H9 (cell line): ENCODE measurements at regions not wholly inside any gene's neighbourhood (a gene's known extent, or its start where the extent isn't known, plus 50 kb on each side); places are given as distances from the start of the nearest gene placed in this dataset.
A peak's percentile ranks its signal among the peaks of the same experiment; 100 is the strongest.

Experiments used
- DNase-seq: peaks from one replicate; pipeline ENCODE4 v3.0.0-alpha.2; 2017
- H2AFZ ChIP-seq: one replicate; pipeline ENCODE4 v1.6.1; 2013; ENCODE audit warnings: mild to moderate bottlenecking, low read length, control low read depth, moderate library complexity
- H2AK5ac ChIP-seq: 2 replicates; pipeline ENCODE4 v1.6.1; 2013; ENCODE audit warnings: low read length, control low read depth, mixed read lengths; ENCODE audit not compliant: insufficient read length
- H2BK120ac ChIP-seq: one replicate; pipeline ENCODE4 v1.6.1; 2013; ENCODE audit warnings: low read depth, mild to moderate bottlenecking, low read length, control low read depth, inconsistent platforms; ENCODE audit not compliant: poor library complexity, severe bottlenecking
- H2BK12ac ChIP-seq: 2 replicates; pipeline ENCODE4 v1.6.1; 2013; ENCODE audit warnings: low read length, control low read depth, mixed read lengths, low read depth; ENCODE audit not compliant: insufficient read length
- H2BK15ac ChIP-seq: 2 replicates; pipeline ENCODE4 v1.6.1; 2013; ENCODE audit warnings: low read depth, low read length, control low read depth
- H2BK20ac ChIP-seq: one replicate; pipeline ENCODE4 v1.6.1; 2013; ENCODE audit warnings: low read depth, mild to moderate bottlenecking, low read length, control low read depth, inconsistent platforms; ENCODE audit not compliant: poor library complexity, severe bottlenecking
- H2BK5ac ChIP-seq: 2 replicates; pipeline ENCODE4 v1.6.1; 2013; ENCODE audit warnings: low read length, control low read depth, mixed read lengths; ENCODE audit not compliant: insufficient read length
- H3K14ac ChIP-seq: 2 replicates; pipeline ENCODE4 v1.6.1; 2013; ENCODE audit warnings: low read length, control low read depth; ENCODE audit not compliant: insufficient read depth
- H3K18ac ChIP-seq: 2 replicates; pipeline ENCODE4 v1.6.1; 2013; ENCODE audit warnings: low read depth, mild to moderate bottlenecking, mixed read lengths, low read length, control low read depth; ENCODE audit not compliant: insufficient read length
- H3K23ac ChIP-seq: 2 replicates; pipeline ENCODE4 v1.6.1; 2013; ENCODE audit warnings: low read length, control low read depth, mixed read lengths, low read depth; ENCODE audit not compliant: insufficient read length
- H3K23me2 ChIP-seq: 2 replicates; pipeline ENCODE4 v1.6.1; 2013; ENCODE audit warnings: low read depth, mild to moderate bottlenecking, mixed read lengths, low read length, control low read depth; ENCODE audit not compliant: insufficient read length, poor library complexity, severe bottlenecking
- H3K27ac ChIP-seq: 2 replicates; pipeline ENCODE4 v1.5.1; 2013; ENCODE audit warnings: low read length, control low read depth, mixed read lengths, low read depth; ENCODE audit not compliant: insufficient read length
- H3K27me3 ChIP-seq: 2 replicates; pipeline ENCODE4 v1.6.1; 2013; ENCODE audit warnings: low read length, control low read depth, inconsistent platforms; ENCODE audit not compliant: insufficient read depth
- H3K4ac ChIP-seq: 2 replicates; pipeline ENCODE4 v1.6.1; 2013; ENCODE audit warnings: low read depth, mild to moderate bottlenecking, control low read depth, inconsistent platforms, low read length, moderate library complexity
- H3K4me1 ChIP-seq: 2 replicates; pipeline ENCODE4 v1.6.1; 2013; ENCODE audit warnings: low read length, control low read depth, inconsistent platforms; ENCODE audit not compliant: insufficient read depth
- H3K4me2 ChIP-seq: 2 replicates; pipeline ENCODE4 v1.6.1; 2013; ENCODE audit warnings: low read length, control low read depth, mixed read lengths; ENCODE audit not compliant: insufficient read length, insufficient read depth
- H3K56ac ChIP-seq: 2 replicates; pipeline ENCODE4 v1.6.1; 2013; ENCODE audit warnings: low read depth, mild to moderate bottlenecking, mixed read lengths, low read length, control low read depth; ENCODE audit not compliant: insufficient read length
- H3K79me1 ChIP-seq: 2 replicates; pipeline ENCODE4 v1.6.1; 2013; ENCODE audit warnings: low read depth, mild to moderate bottlenecking, moderate library complexity, low read length, control low read depth, inconsistent platforms; ENCODE audit not compliant: insufficient read depth, poor library complexity, severe bottlenecking
- H3K79me2 ChIP-seq: 2 replicates; pipeline ENCODE4 v1.6.1; 2013; ENCODE audit warnings: low read length, control low read depth, inconsistent platforms; ENCODE audit not compliant: insufficient read depth
- H3K9ac ChIP-seq: 2 replicates; pipeline ENCODE4 v1.6.1; 2013; ENCODE audit warnings: low read length, control low read depth, mixed read lengths; ENCODE audit not compliant: insufficient read length; ENCODE audit errors: extremely low read depth
- H3K9me3 ChIP-seq: one replicate; pipeline ENCODE4 v1.6.1; 2013; ENCODE audit warnings: low read depth, low read length, inconsistent platforms; ENCODE audit not compliant: control insufficient read depth
- H3T11ph ChIP-seq: one replicate; pipeline ENCODE4 v1.6.1; 2013; ENCODE audit warnings: mild to moderate bottlenecking, low read length, control low read depth, inconsistent platforms
- H4K20me1 ChIP-seq: one replicate; pipeline ENCODE4 v1.6.1; 2013; ENCODE audit not compliant: control insufficient read depth, insufficient read length, insufficient read depth
- H4K5ac ChIP-seq: 2 replicates; pipeline ENCODE4 v1.6.1; 2013; ENCODE audit warnings: low read depth, mild to moderate bottlenecking, mixed read lengths, low read length, control low read depth; ENCODE audit not compliant: insufficient read length
- H4K8ac ChIP-seq: replicated peaks from 2 replicates; pipeline ENCODE4 v1.6.1; 2013; ENCODE audit warnings: low read length, control low read depth, mixed read lengths, low read depth; ENCODE audit not compliant: insufficient read length
- H4K91ac ChIP-seq: 2 replicates; pipeline ENCODE4 v1.6.1; 2013; ENCODE audit warnings: low read depth, mild to moderate bottlenecking, moderate library complexity, mixed read lengths, low read length, control low read depth; ENCODE audit not compliant: insufficient read length
- H3K27ac Mint-ChIP-seq, 3 experiments: 2 replicates in 2 of 3; 3 replicates in 1 of 3; pipeline ENCODE4 v1.8.0; 2020 to 2021; ENCODE audit warnings: mixed read lengths in 3 of 3, mild to moderate bottlenecking in 1 of 3, moderate library complexity in 1 of 3
- H3K27me3 Mint-ChIP-seq: 2 replicates; pipeline ENCODE4 v1.8.0; 2021; ENCODE audit warnings: low read depth, mild to moderate bottlenecking, moderate library complexity, mixed read lengths
- H3K36me3 Mint-ChIP-seq, 3 experiments: 2 replicates in 2 of 3; 3 replicates in 1 of 3; pipeline ENCODE4 v1.8.0; 2020 to 2021; ENCODE audit warnings: low read depth in 3 of 3, mixed read lengths in 3 of 3; ENCODE audit not compliant: insufficient read depth in 1 of 3
- H3K4me1 Mint-ChIP-seq, 2 experiments: 2 replicates each; pipeline ENCODE4 v1.8.0; 2020; ENCODE audit warnings: mixed read lengths in 2 of 2
- H3K4me3 Mint-ChIP-seq, 2 experiments: 2 replicates in 1 of 2; 3 replicates in 1 of 2; pipeline ENCODE4 v1.8.0; 2020 to 2021; ENCODE audit warnings: mild to moderate bottlenecking in 2 of 2, mixed read lengths in 2 of 2, moderate library complexity in 1 of 2
- H3K9me3 Mint-ChIP-seq, 2 experiments: 2 replicates in 1 of 2; 3 replicates in 1 of 2; pipeline ENCODE4 v1.8.0; 2020; ENCODE audit warnings: mild to moderate bottlenecking in 2 of 2, mixed read lengths in 2 of 2, moderate library complexity in 1 of 2
- WGBS: extraction: QIAGEN DNeasy Blood & Tissue Kit; methylation state at CpG from one replicate; pipeline ENCODE4 v1.1.7; 2013; ENCODE audit warnings: missing lambda C conversion rate, low lambda C conversion rate, mixed read lengths; ENCODE audit not compliant: insufficient read length; ENCODE audit errors: extremely low coverage; 5-methylcytosine and 5-hydroxymethylcytosine counted together
- TF ChIP-seq, protein P1 (sequence below): fragments of 200-600 bp; sonication (generic); conservative IDR thresholded peaks from 3 replicates; pipeline ENCODE4 v1.8.0; 2021; ENCODE audit warnings: antibody characterized with exemption, mild to moderate bottlenecking

DNA sequence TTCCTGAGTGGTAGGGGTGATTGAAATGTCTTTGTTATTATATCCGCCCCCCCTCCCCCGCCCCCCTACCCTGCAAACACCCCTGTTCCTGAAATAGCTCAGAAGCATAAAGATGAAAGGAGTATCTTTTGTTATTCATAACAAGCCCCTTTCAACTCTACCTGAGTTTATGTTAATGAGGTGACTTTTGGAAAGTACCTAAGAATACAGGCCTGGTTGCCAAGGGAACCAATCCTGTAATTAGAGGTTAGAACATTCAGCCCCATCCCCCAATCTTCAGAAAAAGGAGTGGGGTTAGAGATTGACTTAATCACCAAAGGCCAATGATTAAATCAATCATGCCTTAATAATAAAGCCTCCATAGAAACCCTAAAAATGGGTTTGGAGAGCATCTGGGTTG is 979.2 kb upstream of the GJE1 start:
- Histone ChIP-seq H3K79me1 (no peaks in the 10 kb centered on the region), H2AK5ac (no peak overlapping the region), H3K18ac (peak overlapping the region; percentile 92), H3K9me3 (no peaks in the 10 kb centered on the region), H3K79me2 (no peaks in the 10 kb centered on the region), H3K23me2 (no peaks in the 10 kb centered on the region), H3K23ac (no peak overlapping the region), H2BK20ac (peak overlapping the region; percentile 50), H4K8ac (no peak overlapping the region), H2BK12ac (no peak overlapping the region), H2BK15ac (no peak overlapping the region), H3K27me3 (no peaks in the 10 kb centered on the region), H4K20me1 (no peaks in the 10 kb centered on the region), H3K4ac (peak overlapping the region; percentile 73; the same call in 1 of the 2 replicates), H3K14ac (peak overlapping the region; percentile 39; the same call in 1 of the 2 replicates), H3K4me1 (peaks cover 5% of the 10 kb centered on the region), H4K5ac (no peak overlapping the region), H3K56ac (no peak overlapping the region), H4K91ac (no peak overlapping the region), H3K9ac (no peak overlapping the region), H2AFZ (no peak overlapping the region), H3T11ph (peak overlapping the region; percentile 100), H3K4me2 (no peak overlapping the region), H3K27ac (no peak overlapping the region), H2BK5ac (no peak overlapping the region), H2BK120ac (peak overlapping the region; percentile 75)
- TF ChIP-seq, protein P1, sequence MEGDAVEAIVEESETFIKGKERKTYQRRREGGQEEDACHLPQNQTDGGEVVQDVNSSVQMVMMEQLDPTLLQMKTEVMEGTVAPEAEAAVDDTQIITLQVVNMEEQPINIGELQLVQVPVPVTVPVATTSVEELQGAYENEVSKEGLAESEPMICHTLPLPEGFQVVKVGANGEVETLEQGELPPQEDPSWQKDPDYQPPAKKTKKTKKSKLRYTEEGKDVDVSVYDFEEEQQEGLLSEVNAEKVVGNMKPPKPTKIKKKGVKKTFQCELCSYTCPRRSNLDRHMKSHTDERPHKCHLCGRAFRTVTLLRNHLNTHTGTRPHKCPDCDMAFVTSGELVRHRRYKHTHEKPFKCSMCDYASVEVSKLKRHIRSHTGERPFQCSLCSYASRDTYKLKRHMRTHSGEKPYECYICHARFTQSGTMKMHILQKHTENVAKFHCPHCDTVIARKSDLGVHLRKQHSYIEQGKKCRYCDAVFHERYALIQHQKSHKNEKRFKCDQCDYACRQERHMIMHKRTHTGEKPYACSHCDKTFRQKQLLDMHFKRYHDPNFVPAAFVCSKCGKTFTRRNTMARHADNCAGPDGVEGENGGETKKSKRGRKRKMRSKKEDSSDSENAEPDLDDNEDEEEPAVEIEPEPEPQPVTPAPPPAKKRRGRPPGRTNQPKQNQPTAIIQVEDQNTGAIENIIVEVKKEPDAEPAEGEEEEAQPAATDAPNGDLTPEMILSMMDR, result no peak
- Mint-ChIP-seq H3K9me3 (peaks cover 35 to 45% of the 10 kb centered on the region in 2 experiments), H3K36me3 (peaks cover 36 to 53% (median 40%) of the 10 kb centered on the region in 3 experiments), H3K4me1 (peaks cover 19 to 23% of the 10 kb centered on the region in 2 experiments), H3K4me3 (no peak overlapping the region), H3K27ac (peak overlapping the region; percentile 85 to 99 (median 98); a peak in 6 of 7 replicates), H3K27me3 (no peaks in the 10 kb centered on the region; the same call in 1 of the 2 replicates)
- DNase-seq, result peak; percentile 44
- no CpG with 5 or more reads among the region's 2 CpGs for WGBS
